ENCODE measurements at regions not wholly inside any gene's neighbourhood (a gene's known extent, or its start where the extent isn't known, plus 50 kb on each side); places are given as distances from the start of the nearest gene placed in this dataset.
"Not testable (repeated sequence)": the region's sequence is repeated elsewhere in the genome, so short reads cannot be mapped to it uniquely, and the experiment has no call there.

DNA sequence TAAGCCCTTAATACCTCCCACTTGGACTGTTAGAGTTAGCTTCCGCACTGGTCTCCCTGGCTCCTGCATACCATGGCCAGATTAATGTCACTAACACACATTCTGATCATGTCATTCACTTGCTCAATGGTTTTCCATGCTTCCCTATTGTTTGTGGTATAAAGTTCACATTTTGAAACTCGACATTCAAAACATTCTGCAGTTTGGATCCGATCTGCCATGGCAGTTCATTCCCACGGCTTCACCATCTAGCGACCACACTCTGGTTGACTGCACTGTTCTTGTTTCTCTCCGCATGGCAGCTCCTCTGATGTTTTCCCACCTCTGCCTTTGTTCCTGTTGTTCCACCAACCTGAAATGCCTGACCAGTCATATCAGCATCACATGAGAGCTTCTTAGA is 87.4 kb upstream of the WAC start:
- H3K27ac ChIP-seq = no peak overlapping the region
- no peak for TF ChIP-seq ZFX (IDR thresholded peaks at IDR 0.05; ENCODE audit: borderline replicate concordance)
- TF ChIP-seq, protein P1, sequence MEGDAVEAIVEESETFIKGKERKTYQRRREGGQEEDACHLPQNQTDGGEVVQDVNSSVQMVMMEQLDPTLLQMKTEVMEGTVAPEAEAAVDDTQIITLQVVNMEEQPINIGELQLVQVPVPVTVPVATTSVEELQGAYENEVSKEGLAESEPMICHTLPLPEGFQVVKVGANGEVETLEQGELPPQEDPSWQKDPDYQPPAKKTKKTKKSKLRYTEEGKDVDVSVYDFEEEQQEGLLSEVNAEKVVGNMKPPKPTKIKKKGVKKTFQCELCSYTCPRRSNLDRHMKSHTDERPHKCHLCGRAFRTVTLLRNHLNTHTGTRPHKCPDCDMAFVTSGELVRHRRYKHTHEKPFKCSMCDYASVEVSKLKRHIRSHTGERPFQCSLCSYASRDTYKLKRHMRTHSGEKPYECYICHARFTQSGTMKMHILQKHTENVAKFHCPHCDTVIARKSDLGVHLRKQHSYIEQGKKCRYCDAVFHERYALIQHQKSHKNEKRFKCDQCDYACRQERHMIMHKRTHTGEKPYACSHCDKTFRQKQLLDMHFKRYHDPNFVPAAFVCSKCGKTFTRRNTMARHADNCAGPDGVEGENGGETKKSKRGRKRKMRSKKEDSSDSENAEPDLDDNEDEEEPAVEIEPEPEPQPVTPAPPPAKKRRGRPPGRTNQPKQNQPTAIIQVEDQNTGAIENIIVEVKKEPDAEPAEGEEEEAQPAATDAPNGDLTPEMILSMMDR (IDR thresholded peaks at IDR 0.05) = no peak

DNA sequence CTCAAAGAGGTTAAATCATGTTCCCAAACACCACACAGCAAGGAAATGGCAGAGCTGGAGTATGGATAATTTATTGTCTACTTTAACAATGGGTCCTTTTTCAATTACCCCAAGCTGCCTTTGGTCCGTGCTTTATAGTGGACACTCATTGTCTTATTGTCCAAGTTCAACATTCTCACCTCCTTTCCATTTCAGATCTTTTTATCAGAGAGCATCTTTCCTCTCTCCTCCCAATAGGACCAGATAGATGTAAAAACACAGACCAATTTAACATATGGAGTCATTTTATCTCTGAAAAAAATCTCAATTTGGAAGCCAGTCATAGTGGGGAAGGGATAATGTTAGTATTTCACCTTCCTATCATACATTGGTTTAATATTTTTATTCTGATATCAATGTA is 83.5 kb upstream of the WAC start:
- no peak overlapping the region for H3K27ac ChIP-seq
- TF ChIP-seq ZFX (IDR thresholded peaks at IDR 0.05; ENCODE audit: borderline replicate concordance) = no peak
- TF ChIP-seq, protein P1 (IDR thresholded peaks at IDR 0.05) = no peak

DNA sequence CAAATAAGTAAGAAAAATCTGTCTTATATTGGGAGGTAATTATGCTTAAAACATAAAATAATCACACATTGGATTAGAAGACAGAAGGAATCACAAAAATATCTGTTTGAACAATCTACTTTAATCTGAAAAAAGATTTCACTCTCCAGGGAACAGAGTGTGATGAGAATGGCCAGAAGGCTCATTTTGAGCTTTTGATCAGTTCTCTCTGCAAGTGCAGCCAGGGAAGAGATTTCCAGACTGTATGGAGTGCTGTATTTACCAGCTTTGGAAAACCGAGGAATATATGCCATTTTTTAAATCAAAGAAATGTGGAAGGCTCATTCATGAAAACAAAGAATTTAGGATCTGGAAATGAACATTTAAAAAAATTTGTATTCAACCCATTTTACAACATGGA is 83.0 kb upstream of the WAC start:
- TF ChIP-seq ZFX (IDR thresholded peaks at IDR 0.05; ENCODE audit: borderline replicate concordance) = no peak
- TF ChIP-seq, protein P1 (IDR thresholded peaks at IDR 0.05) = no peak
- H3K27ac ChIP-seq = no peak overlapping the region

DNA sequence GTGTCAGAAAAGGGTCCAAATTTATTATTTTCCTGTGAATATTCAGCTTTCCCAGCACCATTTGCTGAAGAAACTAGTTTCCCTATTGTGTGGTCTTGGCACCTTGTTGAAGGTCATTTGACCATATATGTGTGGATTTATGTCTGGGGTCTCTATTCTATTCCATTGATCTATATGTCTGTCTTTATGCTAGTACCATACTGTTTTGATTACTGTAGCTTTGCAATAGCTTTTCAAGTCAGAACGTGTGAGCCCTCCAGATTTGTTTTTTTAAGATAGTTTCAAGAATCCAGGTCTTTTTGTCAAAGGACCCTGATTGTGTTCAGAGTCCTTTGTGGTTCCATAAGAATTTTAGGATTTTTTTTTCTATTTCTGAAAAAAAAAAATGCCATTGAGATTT is 79.0 kb upstream of the WAC start:
- no peak overlapping the region for H3K27ac ChIP-seq
- TF ChIP-seq, protein P1 (IDR thresholded peaks at IDR 0.05) = no peak
- no peak for TF ChIP-seq ZFX (IDR thresholded peaks at IDR 0.05; ENCODE audit: borderline replicate concordance)

DNA sequence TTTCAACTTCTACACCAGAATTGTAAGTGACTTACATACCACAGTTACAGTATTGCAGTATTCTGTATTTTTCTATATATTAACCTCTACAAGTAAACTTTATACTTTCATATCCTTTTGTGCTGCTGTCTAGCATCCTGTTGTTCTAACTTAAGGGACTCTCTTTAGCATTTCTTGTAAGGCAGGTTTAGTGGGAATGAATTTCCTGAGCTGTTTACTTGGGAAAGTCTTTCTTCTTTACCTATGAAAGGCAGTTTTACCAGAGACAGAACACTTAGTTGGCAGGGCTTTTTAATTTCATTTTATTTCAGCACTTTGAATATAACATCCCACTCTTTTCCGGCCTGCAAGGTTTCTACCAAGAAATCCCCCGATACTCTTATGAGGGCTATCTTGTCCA is 75.8 kb upstream of the WAC start:
- TF ChIP-seq ZFX (IDR thresholded peaks at IDR 0.05; ENCODE audit: borderline replicate concordance) = no peak
- TF ChIP-seq, protein P1 (IDR thresholded peaks at IDR 0.05) = no peak
- no peak overlapping the region for H3K27ac ChIP-seq

DNA sequence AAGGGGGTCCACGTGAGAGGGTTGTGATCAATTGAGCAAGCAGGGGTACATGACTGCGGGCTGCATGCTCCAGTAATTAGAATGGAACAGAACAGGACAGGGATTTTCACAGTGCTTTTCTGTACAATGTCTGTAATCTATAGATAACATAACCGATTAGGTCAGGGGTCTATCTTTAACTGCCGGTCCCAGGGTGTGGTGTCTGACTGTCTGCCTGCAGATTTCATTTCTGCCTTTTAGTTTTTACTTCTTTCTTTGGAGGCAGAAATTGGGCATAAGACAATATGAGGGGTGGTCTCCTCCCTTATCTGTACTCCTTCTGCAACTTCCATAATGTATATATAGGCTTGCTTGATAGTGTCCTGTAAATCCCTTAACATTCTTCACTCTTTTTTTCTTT is 75.0 kb upstream of the WAC start:
- not testable (repeated sequence) for H3K27ac ChIP-seq

DNA sequence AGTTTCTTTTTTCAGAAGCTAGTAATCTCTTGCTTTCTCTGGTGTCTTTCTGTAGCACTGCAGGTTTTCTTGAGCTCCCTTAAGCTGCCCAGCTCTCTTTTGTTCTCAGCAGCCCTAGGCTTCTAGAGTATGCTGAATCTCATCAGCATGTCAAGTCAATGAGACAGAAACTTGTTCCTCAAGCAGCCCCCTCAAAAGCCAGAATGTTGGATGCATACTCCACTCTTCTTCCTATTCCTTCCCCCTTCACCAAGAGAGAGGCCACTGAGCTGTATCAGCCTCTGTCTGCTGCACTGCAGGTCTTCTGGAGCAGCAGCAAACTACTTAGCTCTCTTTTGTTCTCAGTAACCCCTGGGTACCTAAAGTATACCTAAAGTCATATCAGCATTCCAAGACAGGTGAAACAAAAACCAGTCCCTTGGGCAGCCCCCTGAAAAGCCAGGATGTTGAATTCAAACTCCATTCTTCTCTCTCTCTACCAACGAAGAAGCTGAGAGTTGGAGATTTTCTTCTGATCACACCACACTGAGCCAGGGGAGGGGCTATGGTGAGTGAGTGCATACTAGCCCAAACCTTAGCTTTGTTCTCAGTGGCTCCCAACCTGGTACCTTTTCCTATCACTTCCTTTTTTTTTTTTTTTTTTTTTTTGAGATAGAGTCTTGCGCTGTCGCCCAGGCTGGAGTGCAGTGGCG is 73.3 kb upstream of the WAC start:
- H3K27ac ChIP-seq = no peak overlapping the region
- TF ChIP-seq, protein P1 (IDR thresholded peaks at IDR 0.05) = no peak
- no peak for TF ChIP-seq ZFX (IDR thresholded peaks at IDR 0.05; ENCODE audit: borderline replicate concordance)

DNA sequence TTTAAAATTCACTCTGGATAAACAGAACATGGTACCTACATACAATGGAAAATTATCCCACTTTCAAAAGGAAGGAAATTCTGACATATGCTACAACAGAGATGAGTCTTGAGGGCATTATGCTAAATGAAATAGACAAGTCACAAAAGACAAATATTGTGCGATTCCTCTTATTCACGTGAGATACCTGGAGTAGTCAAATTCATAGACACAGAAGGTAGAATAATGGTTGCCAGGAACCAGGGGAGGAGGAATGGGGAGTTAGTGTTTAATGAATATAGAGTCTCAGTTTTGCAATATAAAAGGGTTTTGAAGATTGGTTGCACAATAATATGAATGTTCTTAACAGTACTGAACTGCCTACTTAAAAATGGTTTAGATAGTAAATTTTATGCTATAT is 69.8 kb upstream of the WAC start:
- TF ChIP-seq, protein P1 (IDR thresholded peaks at IDR 0.05) = no peak
- no peak for TF ChIP-seq ZFX (IDR thresholded peaks at IDR 0.05; ENCODE audit: borderline replicate concordance)
- H3K27ac ChIP-seq = no peak overlapping the region

Data from 22Rv1 (cell line).